ENCODE measurements at regions not wholly inside any gene's neighbourhood (a gene's known extent, or its start where the extent isn't known, plus 50 kb on each side); places are given as distances from the start of the nearest gene placed in this dataset.

DNA sequence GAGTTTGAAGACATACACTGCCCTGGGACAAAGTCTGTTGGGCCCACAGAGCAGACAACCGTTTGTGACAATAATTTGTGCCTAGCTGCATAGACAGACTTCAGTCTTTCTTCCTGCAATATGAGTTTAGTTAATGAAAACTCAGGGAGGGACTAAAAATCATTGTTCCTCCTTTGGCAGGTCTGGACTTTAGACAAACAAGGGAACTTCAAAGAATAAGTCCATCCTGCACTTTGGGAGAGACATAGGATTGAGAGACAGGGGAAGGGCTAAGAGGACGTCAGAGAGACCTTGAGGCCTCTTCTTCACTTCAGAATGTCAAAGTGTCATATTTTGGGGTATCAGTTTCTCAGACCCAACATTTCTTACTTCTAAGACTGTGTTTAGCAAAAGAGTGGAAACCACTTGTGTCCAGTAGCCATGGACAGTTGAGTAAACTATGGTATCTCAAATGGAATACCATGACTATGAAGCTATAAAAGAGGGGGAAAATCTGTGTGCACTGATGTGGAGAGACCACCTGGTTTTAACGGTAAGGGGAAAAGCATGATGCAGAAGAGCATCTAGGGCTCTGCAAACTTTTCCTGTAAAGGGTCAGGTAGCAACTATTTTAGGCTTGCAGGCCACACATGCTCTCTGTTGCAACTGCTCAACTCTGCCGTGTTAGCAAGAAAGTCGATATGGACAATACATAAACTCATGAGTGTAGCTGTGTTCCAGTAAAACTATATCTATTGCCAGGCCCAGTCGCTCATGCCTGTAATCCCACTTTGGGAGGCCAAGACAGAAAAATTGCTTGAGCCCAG lies 217.8 kb upstream of the SH3BP4 start:
- H3K27me3 ChIP-seq = no peaks in the 10 kb centered on the region
- H3K27ac ChIP-seq = no peak overlapping the region
- TF ChIP-seq CTCF (IDR thresholded peaks at IDR 0.05) (no peak), POLR2A (IDR thresholded peaks at IDR 0.05) (no peak), EP300 (IDR thresholded peaks at IDR 0.05) (no peak)
- H3K4me3 ChIP-seq = no peak overlapping the region
- no peaks in the 10 kb centered on the region for H3K36me3 ChIP-seq
- H3K9me3 ChIP-seq = peaks cover 0 to 6% (median 2%) of the 10 kb centered on the region in 4 donors
- no peaks in the 10 kb centered on the region for H3K4me1 ChIP-seq
- WGBS, 2 donors = 67 to 70% methylated on average over 6 of the region's 6 CpGs
- DNase-seq (ENCODE audit: low spot score in 2 of 2) = no peak

DNA sequence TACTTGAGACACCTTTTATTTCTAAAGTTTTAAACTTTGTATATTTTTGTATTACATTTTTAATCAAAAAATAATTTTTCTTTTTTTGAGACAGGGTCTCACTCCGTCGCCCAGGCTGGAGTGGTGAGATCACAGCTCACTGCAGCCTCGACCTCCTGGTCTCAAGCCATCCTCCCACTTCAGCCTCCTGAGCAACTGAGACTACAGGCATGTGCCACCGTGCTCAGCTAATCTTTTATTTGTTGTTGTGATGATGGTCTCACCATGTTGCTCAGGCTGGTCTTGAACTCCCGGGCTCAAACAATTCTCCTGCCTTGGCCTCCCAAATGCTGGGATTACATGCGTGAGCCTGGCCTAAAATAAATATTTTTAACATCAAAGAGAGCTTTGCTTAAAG lies 218.7 kb upstream of the SH3BP4 start:
- H3K36me3 ChIP-seq = no peaks in the 10 kb centered on the region
- no peaks in the 10 kb centered on the region for H3K27me3 ChIP-seq
- H3K4me3 ChIP-seq = no peak overlapping the region
- H3K9me3 ChIP-seq = peaks cover 0 to 6% (median 2%) of the 10 kb centered on the region in 4 donors
- no peak overlapping the region for H3K27ac ChIP-seq
- no peak for DNase-seq (ENCODE audit: low spot score in 2 of 2)
- WGBS, 2 donors = 86 to 93% methylated on average over 6 of the region's 6 CpGs
- no peak for TF ChIP-seq POLR2A (IDR thresholded peaks at IDR 0.05)
- no peak for TF ChIP-seq CTCF (IDR thresholded peaks at IDR 0.05)
- no peak for TF ChIP-seq EP300 (IDR thresholded peaks at IDR 0.05)
- no peaks in the 10 kb centered on the region for H3K4me1 ChIP-seq

DNA sequence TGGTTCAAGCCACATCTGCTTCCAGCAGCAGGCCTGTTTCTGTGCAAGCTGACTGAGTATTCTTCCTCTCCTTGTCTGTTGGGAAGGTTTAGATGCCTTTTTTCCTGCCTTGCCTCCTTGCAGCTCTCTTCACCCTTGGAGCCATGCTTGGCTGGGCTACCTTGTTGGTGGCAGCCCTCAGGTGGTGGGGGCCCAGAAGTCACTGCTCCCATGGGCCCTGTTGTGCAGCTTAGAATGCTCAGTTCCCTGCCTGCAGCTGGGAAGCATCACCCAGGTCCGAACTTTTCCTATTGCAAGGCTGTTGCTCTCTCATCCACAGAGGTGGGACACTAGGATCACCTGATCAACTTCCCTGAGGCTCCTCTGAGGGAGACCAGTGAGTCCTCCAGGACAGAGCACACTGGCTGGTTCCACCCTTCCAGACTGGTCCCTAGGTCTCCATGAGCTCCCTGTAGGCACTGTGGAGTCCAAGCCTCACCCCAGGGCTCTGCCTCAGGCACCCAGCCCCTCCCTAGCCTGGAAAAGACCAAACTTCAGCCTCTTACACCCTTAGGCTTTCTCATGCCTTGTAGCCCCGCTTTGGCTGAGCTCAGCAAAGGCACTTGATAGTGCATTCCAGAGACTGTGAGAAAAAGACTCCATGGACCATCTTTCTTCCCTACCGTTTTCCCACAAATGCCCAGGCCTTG lies 219.3 kb upstream of the SH3BP4 start:
- Histone ChIP-seq H3K4me3 (no peak overlapping the region), H3K36me3 (no peaks in the 10 kb centered on the region), H3K4me1 (no peaks in the 10 kb centered on the region), H3K27me3 (no peaks in the 10 kb centered on the region), H3K9me3 (peaks cover 0 to 6% (median 2%) of the 10 kb centered on the region in 4 donors), H3K27ac (no peak overlapping the region)
- 87 to 89% methylated on average over 3 of the region's 3 CpGs for WGBS, 2 donors
- TF ChIP-seq CTCF (IDR thresholded peaks at IDR 0.05) (no peak), EP300 (IDR thresholded peaks at IDR 0.05) (no peak), POLR2A (IDR thresholded peaks at IDR 0.05) (no peak)
- no peak for DNase-seq (ENCODE audit: low spot score in 2 of 2)

DNA sequence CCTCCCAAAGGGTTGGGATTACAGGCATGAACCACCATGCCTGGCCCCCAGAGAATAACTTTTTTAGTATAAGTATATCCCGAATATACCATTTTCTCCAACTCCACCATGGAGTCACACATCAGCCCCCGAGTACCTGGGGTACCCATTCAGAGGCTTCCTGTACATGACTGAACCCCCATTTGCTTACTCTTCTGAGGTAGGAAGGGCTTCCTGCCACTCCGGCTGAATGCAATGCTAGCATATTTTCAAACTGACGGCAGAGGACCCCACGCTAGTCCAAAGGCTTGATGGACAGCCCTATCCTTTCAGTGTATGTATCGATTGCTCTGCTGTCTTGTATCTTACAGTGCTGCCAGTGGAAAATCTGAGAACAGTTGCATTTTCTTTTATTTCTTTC lies 220.6 kb upstream of the SH3BP4 start:
- WGBS, 2 donors = 92 to 94% methylated on average over 6 of the region's 6 CpGs
- no peak for TF ChIP-seq EP300 (IDR thresholded peaks at IDR 0.05)
- TF ChIP-seq CTCF (IDR thresholded peaks at IDR 0.05) = no peak
- TF ChIP-seq POLR2A (IDR thresholded peaks at IDR 0.05) = no peak
- H3K27me3 ChIP-seq = no peaks in the 10 kb centered on the region
- no peak overlapping the region for H3K27ac ChIP-seq
- no peaks in the 10 kb centered on the region for H3K36me3 ChIP-seq
- no peak overlapping the region for H3K4me3 ChIP-seq
- H3K4me1 ChIP-seq = no peaks in the 10 kb centered on the region
- no peak for DNase-seq (ENCODE audit: low spot score in 2 of 2)
- H3K9me3 ChIP-seq = peaks cover 0 to 6% (median 2%) of the 10 kb centered on the region in 4 donors

DNA sequence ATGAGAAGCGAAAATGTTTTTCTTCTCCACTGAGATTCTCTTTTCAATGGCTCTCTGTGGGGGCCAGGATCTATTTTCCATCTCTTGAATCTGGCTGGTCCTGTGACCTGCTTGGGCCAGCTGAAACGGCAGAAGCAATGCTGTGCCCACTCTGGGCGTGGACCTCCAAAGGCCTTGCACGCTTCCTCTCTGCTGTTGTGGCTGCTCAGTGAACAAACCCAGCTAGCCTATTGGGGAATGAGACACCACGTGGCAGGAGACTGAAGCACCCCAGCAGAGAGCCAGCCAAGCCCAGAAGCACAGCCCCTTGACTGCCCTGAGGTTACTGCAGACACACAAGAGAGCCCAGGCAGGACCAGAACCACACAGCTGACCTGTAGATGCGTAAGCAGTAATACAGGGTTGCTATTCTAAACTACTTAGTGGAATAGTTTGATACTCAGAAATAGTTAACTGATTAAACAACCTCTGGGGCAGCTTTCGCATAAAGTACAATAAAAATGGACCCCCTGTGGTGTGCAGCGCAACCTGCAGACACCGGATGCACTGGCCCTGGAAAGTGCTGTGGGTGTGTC lies 221.7 kb upstream of the SH3BP4 start:
- DNase-seq (ENCODE audit: low spot score in 2 of 2) = no peak
- no peaks in the 10 kb centered on the region for H3K27me3 ChIP-seq
- H3K36me3 ChIP-seq = no peaks in the 10 kb centered on the region
- WGBS, 2 donors = 71 to 80% methylated on average over 8 to 9 of the region's 9 CpGs
- H3K9me3 ChIP-seq = peaks cover 0 to 4% (median 2%) of the 10 kb centered on the region in 4 donors
- H3K4me3 ChIP-seq = no peak overlapping the region
- TF ChIP-seq POLR2A (IDR thresholded peaks at IDR 0.05) (no peak), EP300 (IDR thresholded peaks at IDR 0.05) (no peak), CTCF (IDR thresholded peaks at IDR 0.05) (no peak)
- no peak overlapping the region for H3K27ac ChIP-seq
- no peaks in the 10 kb centered on the region for H3K4me1 ChIP-seq

Measured in tibial nerve (tissue), 4 donors.